Spleen (tissue), 7 donors: ENCODE measurements at regions not wholly inside any gene's neighbourhood (a gene's known extent, or its start where the extent isn't known, plus 50 kb on each side); places are given as distances from the start of the nearest gene placed in this dataset.

Experiments used
- CTCF ChIP-seq, 11 experiments: fragments of 200-600 bp in 7 of 11; fragments of 450-650 bp in 4 of 11; sonication (generic) in 4 of 11; IDR thresholded peaks in 8 of 11; conservative IDR thresholded peaks in 3 of 11; 1 replicate in 7 of 11; 2 replicates in 4 of 11; pipeline versions ENCODE4 v1.4.0 to v1.8.0; 2016 to 2021; ENCODE audit warnings: antibody characterized with exemption in 11 of 11, inconsistent platforms in 4 of 11, mild to moderate bottlenecking in 1 of 11
- POLR2A ChIP-seq, 3 donors: fragments of 450-650 bp; IDR thresholded peaks; one replicate each; pipeline ENCODE4 v1.5.1; 2017; ENCODE audit warnings: antibody characterized with exemption in 3 of 3, mild to moderate bottlenecking in 1 of 3
- POLR2AphosphoS5 ChIP-seq, 3 donors: sonication (generic); formaldehyde crosslinking; IDR thresholded peaks; one replicate each; pipeline ENCODE4 v1.5.1; 2017; ENCODE audit warnings: antibody characterized with exemption in 3 of 3
- donor health status: DM: no; HTN: no; CAD: no; lungs with moderate emphysema.
- donor health status: DM: no; HTN: no; CAD: no.
- donor health status: DM: no; HTN: no; CAD: no.

- TF ChIP-seq CTCF (IDR thresholded peaks at IDR 0.05 in 8 of 11, conservative IDR thresholded peaks at IDR 0.05 in 3 of 11), result no peak
- no peak for TF ChIP-seq POLR2A (IDR thresholded peaks at IDR 0.05)
- TF ChIP-seq POLR2AphosphoS5 (IDR thresholded peaks at IDR 0.05), result no peak
These were observed 993.9 kb downstream of the VRK1 start for GRCh38 chr14:97791072-97791471.
